Body of pancreas (tissue), 4 donors: ENCODE measurements at regions not wholly inside any gene's neighbourhood (a gene's known extent, or its start where the extent isn't known, plus 50 kb on each side); places are given as distances from the start of the nearest gene placed in this dataset.

Experiments used
- POLR2A ChIP-seq, 3 donors: fragments of 450-650 bp; IDR thresholded peaks; one replicate each; pipeline ENCODE4 v1.6.1; 2016; ENCODE audit warnings: antibody characterized with exemption in 3 of 3, mild to moderate bottlenecking in 2 of 3
- TF ChIP-seq, protein P1 (sequence below), 7 experiments: fragments of 450-650 bp in 4 of 7; fragments of 200-600 bp in 3 of 7; sonication (generic) in 3 of 7; IDR thresholded peaks; one replicate each; pipeline ENCODE4 v1.5.1; 2016 to 2019; ENCODE audit warnings: antibody characterized with exemption in 7 of 7

DNA sequence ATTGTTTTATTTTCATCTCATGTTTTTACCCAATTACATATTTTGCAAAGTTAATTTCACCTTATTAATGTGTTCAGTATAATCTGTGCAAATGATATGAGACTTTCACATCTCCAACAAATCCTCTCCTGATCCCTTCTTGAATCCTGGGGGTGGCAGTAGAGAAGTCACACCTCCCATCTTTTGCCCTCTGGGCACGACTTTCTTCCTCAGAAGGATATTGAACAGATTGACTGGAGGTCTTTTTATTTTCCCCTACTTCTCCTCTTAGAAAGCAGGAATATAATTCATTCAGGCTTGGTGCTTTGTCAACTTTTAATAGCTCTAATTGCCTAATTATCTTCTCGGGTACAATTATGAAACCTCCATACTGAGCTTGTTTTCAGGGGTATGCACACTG is 1037.1 kb upstream of the NUDT12 start:
- TF ChIP-seq, protein P1, sequence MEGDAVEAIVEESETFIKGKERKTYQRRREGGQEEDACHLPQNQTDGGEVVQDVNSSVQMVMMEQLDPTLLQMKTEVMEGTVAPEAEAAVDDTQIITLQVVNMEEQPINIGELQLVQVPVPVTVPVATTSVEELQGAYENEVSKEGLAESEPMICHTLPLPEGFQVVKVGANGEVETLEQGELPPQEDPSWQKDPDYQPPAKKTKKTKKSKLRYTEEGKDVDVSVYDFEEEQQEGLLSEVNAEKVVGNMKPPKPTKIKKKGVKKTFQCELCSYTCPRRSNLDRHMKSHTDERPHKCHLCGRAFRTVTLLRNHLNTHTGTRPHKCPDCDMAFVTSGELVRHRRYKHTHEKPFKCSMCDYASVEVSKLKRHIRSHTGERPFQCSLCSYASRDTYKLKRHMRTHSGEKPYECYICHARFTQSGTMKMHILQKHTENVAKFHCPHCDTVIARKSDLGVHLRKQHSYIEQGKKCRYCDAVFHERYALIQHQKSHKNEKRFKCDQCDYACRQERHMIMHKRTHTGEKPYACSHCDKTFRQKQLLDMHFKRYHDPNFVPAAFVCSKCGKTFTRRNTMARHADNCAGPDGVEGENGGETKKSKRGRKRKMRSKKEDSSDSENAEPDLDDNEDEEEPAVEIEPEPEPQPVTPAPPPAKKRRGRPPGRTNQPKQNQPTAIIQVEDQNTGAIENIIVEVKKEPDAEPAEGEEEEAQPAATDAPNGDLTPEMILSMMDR (IDR thresholded peaks at IDR 0.05), result no peak
- no peak for TF ChIP-seq POLR2A (IDR thresholded peaks at IDR 0.05)
